ENCODE measurements at regions not wholly inside any gene's neighbourhood (a gene's known extent, or its start where the extent isn't known, plus 50 kb on each side); places are given as distances from the start of the nearest gene placed in this dataset.

- TF ChIP-seq CTCF (IDR thresholded peaks at IDR 0.05; ENCODE audit: poor library complexity), result no peak
- no peak for TF ChIP-seq EZH2 (IDR thresholded peaks at IDR 0.05; ENCODE audit: borderline replicate concordance)
- no peak for TF ChIP-seq EZH2phosphoT487 (IDR thresholded peaks at IDR 0.05; ENCODE audit: low read depth, severe bottlenecking, unreplicated experiment)
Observed at GRCh38 chr6:130694606-130695005, 132.6 kb upstream of the SMLR1 start.
